ENCODE measurements at regions not wholly inside any gene's neighbourhood (a gene's known extent, or its start where the extent isn't known, plus 50 kb on each side); places are given as distances from the start of the nearest gene placed in this dataset.

- Histone ChIP-seq H3K9me3 (no peaks in the 10 kb centered on the region), H3K36me3 (no peaks in the 10 kb centered on the region), H3K27ac (no peak overlapping the region), H3K4me3 (ENCODE audit: low read depth in 1 of 2, low read length in 1 of 2) (no peak overlapping the region), H3K4me1 (ENCODE audit: control insufficient read depth in 1 of 2, insufficient read depth in 1 of 2, low read depth in 1 of 2, low read length in 1 of 2) (peaks cover 12 to 21% of the 10 kb centered on the region in 2 experiments), H3K27me3 (no peaks in the 10 kb centered on the region)
- TF ChIP-seq, protein P1, sequence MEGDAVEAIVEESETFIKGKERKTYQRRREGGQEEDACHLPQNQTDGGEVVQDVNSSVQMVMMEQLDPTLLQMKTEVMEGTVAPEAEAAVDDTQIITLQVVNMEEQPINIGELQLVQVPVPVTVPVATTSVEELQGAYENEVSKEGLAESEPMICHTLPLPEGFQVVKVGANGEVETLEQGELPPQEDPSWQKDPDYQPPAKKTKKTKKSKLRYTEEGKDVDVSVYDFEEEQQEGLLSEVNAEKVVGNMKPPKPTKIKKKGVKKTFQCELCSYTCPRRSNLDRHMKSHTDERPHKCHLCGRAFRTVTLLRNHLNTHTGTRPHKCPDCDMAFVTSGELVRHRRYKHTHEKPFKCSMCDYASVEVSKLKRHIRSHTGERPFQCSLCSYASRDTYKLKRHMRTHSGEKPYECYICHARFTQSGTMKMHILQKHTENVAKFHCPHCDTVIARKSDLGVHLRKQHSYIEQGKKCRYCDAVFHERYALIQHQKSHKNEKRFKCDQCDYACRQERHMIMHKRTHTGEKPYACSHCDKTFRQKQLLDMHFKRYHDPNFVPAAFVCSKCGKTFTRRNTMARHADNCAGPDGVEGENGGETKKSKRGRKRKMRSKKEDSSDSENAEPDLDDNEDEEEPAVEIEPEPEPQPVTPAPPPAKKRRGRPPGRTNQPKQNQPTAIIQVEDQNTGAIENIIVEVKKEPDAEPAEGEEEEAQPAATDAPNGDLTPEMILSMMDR (IDR thresholded peaks at IDR 0.05): no peak
Measured at GRCh38 chr7:26096136-26096535, 55.9 kb upstream of the NFE2L3 start.

GRCh38 chr7:26097837-26098668 lies 53.9 kb upstream of the NFE2L3 start:
- H3K9me3 ChIP-seq: no peaks in the 10 kb centered on the region
- H3K36me3 ChIP-seq: no peaks in the 10 kb centered on the region
- TF ChIP-seq, protein P1 (IDR thresholded peaks at IDR 0.05): no peak
- H3K27me3 ChIP-seq: no peaks in the 10 kb centered on the region
- no peak overlapping the region for H3K4me3 ChIP-seq (ENCODE audit: low read depth in 1 of 2, low read length in 1 of 2)
- peaks cover 19 to 31% of the 10 kb centered on the region in 2 experiments for H3K4me1 ChIP-seq (ENCODE audit: control insufficient read depth in 1 of 2, insufficient read depth in 1 of 2, low read depth in 1 of 2, low read length in 1 of 2)
- peak overlapping the region; percentile 12 for H3K27ac ChIP-seq

GRCh38 chr7:26099236-26099635 lies 52.8 kb upstream of the NFE2L3 start:
- no peak overlapping the region for H3K27ac ChIP-seq
- TF ChIP-seq, protein P1 (IDR thresholded peaks at IDR 0.05): no peak
- H3K36me3 ChIP-seq: no peaks in the 10 kb centered on the region
- peaks cover 28 to 42% of the 10 kb centered on the region in 2 experiments for H3K4me1 ChIP-seq (ENCODE audit: control insufficient read depth in 1 of 2, insufficient read depth in 1 of 2, low read depth in 1 of 2, low read length in 1 of 2)
- H3K9me3 ChIP-seq: no peaks in the 10 kb centered on the region
- no peak overlapping the region for H3K4me3 ChIP-seq (ENCODE audit: low read depth in 1 of 2, low read length in 1 of 2)
- no peaks in the 10 kb centered on the region for H3K27me3 ChIP-seq

- peak overlapping the region; percentile 61 to 65 for H3K4me3 ChIP-seq (ENCODE audit: low read depth in 1 of 2, low read length in 1 of 2)
- H3K9me3 ChIP-seq: no peaks in the 10 kb centered on the region
- peak overlapping the region; percentile 72 for H3K27ac ChIP-seq
Measured at GRCh38 chr7:26100406-26101339, 51.3 kb upstream of the NFE2L3 start.

More at GRCh38 chr7:26100406-26101339, 51.3 kb upstream of the NFE2L3 start:
- no peaks in the 10 kb centered on the region for H3K27me3 ChIP-seq
- peaks cover 28 to 50% of the 10 kb centered on the region in 2 experiments for H3K4me1 ChIP-seq (ENCODE audit: control insufficient read depth in 1 of 2, insufficient read depth in 1 of 2, low read depth in 1 of 2, low read length in 1 of 2)
- TF ChIP-seq, protein P1 (IDR thresholded peaks at IDR 0.05): no peak
- H3K36me3 ChIP-seq: no peaks in the 10 kb centered on the region

Data from neutrophil (primary cell).